ENCODE measurements at regions not wholly inside any gene's neighbourhood (a gene's known extent, or its start where the extent isn't known, plus 50 kb on each side); places are given as distances from the start of the nearest gene placed in this dataset.

DNA sequence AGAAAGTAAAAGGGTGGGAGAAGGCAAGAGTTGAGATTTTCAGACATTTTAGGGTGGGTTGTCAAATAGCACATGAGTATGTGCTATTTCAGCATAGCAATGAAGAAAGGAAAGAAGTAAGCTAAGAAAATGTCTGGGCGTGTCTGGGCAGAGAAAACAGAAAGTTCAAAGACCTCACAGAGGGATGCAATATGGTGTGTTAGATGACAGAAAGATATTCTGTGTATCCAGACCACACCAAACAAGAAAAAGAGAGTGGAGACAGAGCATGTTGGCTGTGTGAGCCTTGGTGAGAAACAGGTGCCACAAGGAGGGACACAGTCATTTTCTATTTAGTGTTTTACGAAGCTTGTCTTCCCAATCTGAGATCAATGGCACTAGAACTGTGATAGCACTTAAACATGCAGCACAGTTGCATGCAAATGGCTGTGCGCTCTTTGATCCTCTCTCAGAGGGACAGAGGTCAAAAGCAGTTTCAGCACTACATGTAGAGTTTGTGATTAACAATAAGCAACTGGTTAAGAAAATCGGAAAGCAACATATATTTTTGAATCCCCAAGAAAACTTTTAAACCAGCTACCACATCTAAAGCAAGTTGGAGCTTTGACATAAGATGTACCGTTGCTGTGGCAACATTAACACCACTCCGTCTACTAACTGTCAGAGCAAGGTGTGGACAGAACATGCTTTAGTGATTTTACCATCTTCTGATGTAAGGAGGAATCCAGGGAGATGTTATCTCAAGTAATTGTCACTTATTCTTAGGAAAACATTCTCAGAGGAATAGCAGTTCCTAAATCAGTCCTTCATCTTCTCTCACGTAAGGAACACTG, 515.5 kb upstream of the NOX3 start:
- in situ Hi-C loops (cut with MboI; ENCODE audit: low pct_ligation_motif_present in 1 of 4, low pct_unique_long_range_greater_than_20kb in 1 of 4, low sequenced_read_pairs in 3 of 4) (no loop called here), intact Hi-C loops (cut with DNase I; ENCODE audit: low total_unique reads) (no loop called here)
- Histone ChIP-seq H3K9me3 (no peaks in the 10 kb centered on the region), H3K27ac (no peak overlapping the region), H3K4me1 (peaks cover 0 to 20% (median 12%) of the 10 kb centered on the region in 4 donors), H3K4me3 (no peak overlapping the region), H3K27me3 (no peaks in the 10 kb centered on the region), H3K36me3 (no peaks in the 10 kb centered on the region)
- WGBS, 2 donors (ENCODE audit: low coverage in 1 of 2) = 44 to 48% methylated on average over 6 to 7 of the region's 7 CpGs
- no peak for DNase-seq
- TF ChIP-seq POLR2A (IDR thresholded peaks at IDR 0.05) (no peak), EP300 (IDR thresholded peaks at IDR 0.05; ENCODE audit: low read depth) (no peak), POLR2AphosphoS5 (IDR thresholded peaks at IDR 0.05) (no peak)
- TF ChIP-seq, protein P1, sequence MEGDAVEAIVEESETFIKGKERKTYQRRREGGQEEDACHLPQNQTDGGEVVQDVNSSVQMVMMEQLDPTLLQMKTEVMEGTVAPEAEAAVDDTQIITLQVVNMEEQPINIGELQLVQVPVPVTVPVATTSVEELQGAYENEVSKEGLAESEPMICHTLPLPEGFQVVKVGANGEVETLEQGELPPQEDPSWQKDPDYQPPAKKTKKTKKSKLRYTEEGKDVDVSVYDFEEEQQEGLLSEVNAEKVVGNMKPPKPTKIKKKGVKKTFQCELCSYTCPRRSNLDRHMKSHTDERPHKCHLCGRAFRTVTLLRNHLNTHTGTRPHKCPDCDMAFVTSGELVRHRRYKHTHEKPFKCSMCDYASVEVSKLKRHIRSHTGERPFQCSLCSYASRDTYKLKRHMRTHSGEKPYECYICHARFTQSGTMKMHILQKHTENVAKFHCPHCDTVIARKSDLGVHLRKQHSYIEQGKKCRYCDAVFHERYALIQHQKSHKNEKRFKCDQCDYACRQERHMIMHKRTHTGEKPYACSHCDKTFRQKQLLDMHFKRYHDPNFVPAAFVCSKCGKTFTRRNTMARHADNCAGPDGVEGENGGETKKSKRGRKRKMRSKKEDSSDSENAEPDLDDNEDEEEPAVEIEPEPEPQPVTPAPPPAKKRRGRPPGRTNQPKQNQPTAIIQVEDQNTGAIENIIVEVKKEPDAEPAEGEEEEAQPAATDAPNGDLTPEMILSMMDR (IDR thresholded peaks at IDR 0.05) = no peak

DNA sequence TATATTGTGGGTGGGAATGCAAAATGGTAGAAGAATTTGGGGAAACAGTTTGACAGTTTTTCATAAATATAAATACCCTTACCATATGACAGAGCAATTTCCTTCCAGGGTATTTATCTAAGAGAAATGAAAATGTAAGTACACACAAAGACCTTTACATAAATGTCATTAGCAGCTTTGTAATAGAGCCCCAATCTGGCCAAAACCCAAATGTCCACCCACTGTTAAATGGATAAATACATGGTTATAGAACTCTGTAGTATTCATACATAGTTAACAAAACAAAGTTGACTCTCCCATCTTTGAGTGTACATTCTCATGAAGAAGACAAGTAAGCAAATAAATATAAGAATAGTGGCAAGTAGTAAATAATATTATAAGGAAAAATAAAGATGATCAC, 514.8 kb upstream of the NOX3 start:
- in situ Hi-C loops (cut with MboI; ENCODE audit: low pct_ligation_motif_present in 1 of 4, low pct_unique_long_range_greater_than_20kb in 1 of 4, low sequenced_read_pairs in 3 of 4) (no loop called here), intact Hi-C loops (cut with DNase I; ENCODE audit: low total_unique reads) (no loop called here)
- no peak for DNase-seq
- H3K27me3 ChIP-seq = no peaks in the 10 kb centered on the region
- peaks cover 0 to 20% (median 10%) of the 10 kb centered on the region in 4 donors for H3K4me1 ChIP-seq
- H3K9me3 ChIP-seq = no peaks in the 10 kb centered on the region
- no peaks in the 10 kb centered on the region for H3K36me3 ChIP-seq
- no peak overlapping the region for H3K4me3 ChIP-seq
- no peak overlapping the region for H3K27ac ChIP-seq
- TF ChIP-seq POLR2A (IDR thresholded peaks at IDR 0.05) (no peak), POLR2AphosphoS5 (IDR thresholded peaks at IDR 0.05) (no peak), EP300 (IDR thresholded peaks at IDR 0.05; ENCODE audit: low read depth) (no peak)
- TF ChIP-seq, protein P1 (IDR thresholded peaks at IDR 0.05) = no peak

DNA sequence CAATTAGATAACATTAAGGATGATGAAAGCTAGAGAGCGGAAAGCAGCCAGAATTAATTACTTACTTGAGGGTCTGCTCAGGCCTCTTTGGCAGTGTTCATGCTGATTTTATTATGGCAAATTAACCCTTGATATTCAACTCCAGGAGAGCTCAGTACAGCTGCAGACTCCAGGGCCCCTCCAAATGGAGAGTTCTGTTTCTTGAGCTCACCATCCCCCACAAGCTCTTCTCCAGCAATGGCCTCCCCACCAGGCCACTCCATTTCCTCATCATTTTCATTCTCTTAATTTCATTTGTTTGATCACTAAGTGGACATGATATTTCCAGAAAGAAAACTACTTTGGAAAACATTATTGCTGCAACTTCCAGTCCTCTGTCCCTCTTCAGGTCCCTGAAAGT, 513.3 kb upstream of the NOX3 start:
- intact Hi-C loops (cut with DNase I; ENCODE audit: low total_unique reads) (no loop called here), in situ Hi-C loops (cut with MboI; ENCODE audit: low pct_ligation_motif_present in 1 of 4, low pct_unique_long_range_greater_than_20kb in 1 of 4, low sequenced_read_pairs in 3 of 4) (no loop called here)
- Histone ChIP-seq H3K27ac (no peak overlapping the region), H3K4me3 (no peak overlapping the region), H3K9me3 (no peaks in the 10 kb centered on the region), H3K36me3 (no peaks in the 10 kb centered on the region), H3K27me3 (no peaks in the 10 kb centered on the region), H3K4me1 (peaks cover 0 to 10% (median 0%) of the 10 kb centered on the region in 4 donors)
- 93% methylated on average over 1 of the region's 1 CpG; no CpG with 5 or more reads in 1 of the 2 donors for WGBS, 2 donors (ENCODE audit: low coverage in 1 of 2)
- TF ChIP-seq POLR2AphosphoS5 (IDR thresholded peaks at IDR 0.05) = no peak
- TF ChIP-seq, protein P1 (IDR thresholded peaks at IDR 0.05) = no peak
- no peak for TF ChIP-seq POLR2A (IDR thresholded peaks at IDR 0.05)
- TF ChIP-seq EP300 (IDR thresholded peaks at IDR 0.05; ENCODE audit: low read depth) = no peak
- no peak for DNase-seq

DNA sequence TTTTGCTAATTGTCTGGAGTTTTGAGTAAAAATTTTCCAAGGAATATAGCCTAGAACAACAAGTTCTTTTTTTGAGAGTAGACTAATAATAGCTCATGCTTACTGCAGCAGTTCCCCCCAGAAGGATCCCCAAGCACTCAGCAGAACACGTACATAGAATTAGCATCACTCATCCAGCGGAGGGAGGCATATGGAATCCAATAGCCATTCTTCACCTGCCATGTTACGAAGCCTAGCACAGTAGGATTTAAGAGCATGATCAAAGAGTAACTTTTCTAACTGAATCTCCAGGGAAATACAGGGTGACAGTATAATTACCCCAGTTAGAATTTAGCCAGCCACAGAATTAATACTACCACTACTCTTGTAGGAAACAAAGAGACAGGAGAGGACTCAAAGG, 511.7 kb upstream of the NOX3 start:
- in situ Hi-C loops (cut with MboI; ENCODE audit: low pct_ligation_motif_present in 1 of 4, low pct_unique_long_range_greater_than_20kb in 1 of 4, low sequenced_read_pairs in 3 of 4) (no loop called here), intact Hi-C loops (cut with DNase I; ENCODE audit: low total_unique reads) (no loop called here)
- Histone ChIP-seq H3K9me3 (no peaks in the 10 kb centered on the region), H3K36me3 (no peaks in the 10 kb centered on the region), H3K4me3 (no peak overlapping the region), H3K4me1 (peaks cover 0 to 10% (median 0%) of the 10 kb centered on the region in 4 donors), H3K27me3 (no peaks in the 10 kb centered on the region), H3K27ac (no peak overlapping the region)
- no peak for DNase-seq
- 90 to 91% methylated on average over 3 of the region's 3 CpGs for WGBS, 2 donors (ENCODE audit: low coverage in 1 of 2)
- no peak for TF ChIP-seq POLR2AphosphoS5 (IDR thresholded peaks at IDR 0.05)
- TF ChIP-seq, protein P1 (IDR thresholded peaks at IDR 0.05) = no peak
- no peak for TF ChIP-seq POLR2A (IDR thresholded peaks at IDR 0.05)
- TF ChIP-seq EP300 (IDR thresholded peaks at IDR 0.05; ENCODE audit: low read depth) = no peak
